Prostate gland (tissue), 2 donors: ENCODE measurements at regions not wholly inside any gene's neighbourhood (a gene's known extent, or its start where the extent isn't known, plus 50 kb on each side); places are given as distances from the start of the nearest gene placed in this dataset.

ENCODE experiments used
- DNase-seq: peaks from one replicate; pipeline ENCODE4 v3.0.0-alpha.2; 2019; ENCODE audit warnings: low spot score
- H3K27ac ChIP-seq, 2 donors: fragments of 200-600 bp; sonication (generic); 2 replicates each; pipeline ENCODE4 v1.5.1; 2017 to 2019
- H3K27me3 ChIP-seq: fragments of 200-600 bp; sonication (generic); replicated peaks from 2 replicates; pipeline ENCODE4 v1.5.1; 2019; ENCODE audit not compliant: insufficient read depth
- H3K36me3 ChIP-seq, 2 donors: fragments of 200-600 bp; sonication (generic); 1 replicate in 1 of 2; 2 replicates in 1 of 2; pipeline versions ENCODE4 v1.5.1 to v1.8.1; 2017 to 2019
- H3K4me1 ChIP-seq: fragments of 200-600 bp; sonication (generic); replicated peaks from 2 replicates; pipeline ENCODE4 v1.5.1; 2019
- H3K4me3 ChIP-seq, 2 donors: fragments of 200-600 bp; sonication (generic); 2 replicates each; pipeline ENCODE4 v1.5.1; 2017 to 2019
- H3K9me3 ChIP-seq: fragments of 200-600 bp; sonication (generic); 2 replicates; pipeline ENCODE4 v1.5.1; 2017
- CTCF ChIP-seq, 4 experiments: fragments of 200-600 bp in 2 of 4; fragments of 450-650 bp in 2 of 4; sonication (generic) in 2 of 4; IDR thresholded peaks; 1 replicate in 3 of 4; 2 replicates in 1 of 4; pipeline ENCODE4 v1.5.1; 2016 to 2019; ENCODE audit warnings: antibody characterized with exemption in 4 of 4, mild to moderate bottlenecking in 2 of 4, moderate library complexity in 2 of 4
- POLR2A ChIP-seq: fragments of 450-650 bp; IDR thresholded peaks from one replicate; pipeline ENCODE4 v1.6.1; 2016; ENCODE audit warnings: antibody characterized with exemption, mild to moderate bottlenecking
- POLR2AphosphoS5 ChIP-seq: sonication (generic); formaldehyde crosslinking; IDR thresholded peaks from one replicate; pipeline ENCODE4 v1.6.1; 2017; ENCODE audit warnings: antibody characterized with exemption
- WGBS: methylation state at CpG from one replicate; pipeline ENCODE4 v1.1.5; 2018; 5-methylcytosine and 5-hydroxymethylcytosine counted together
- intact Hi-C: fragments of 100-400 bp; cut with DNase I; formaldehyde crosslinking; loops from one replicate; pipeline ENCODE4 v1.14.2; 2022

GRCh38 chr9:86602715-86603114, 248.5 kb upstream of the TUT7 start:
- Histone ChIP-seq H3K4me3 (no peak overlapping the region), H3K9me3 (no peaks in the 10 kb centered on the region), H3K4me1 (no peaks in the 10 kb centered on the region), H3K27me3 (no peaks in the 10 kb centered on the region), H3K36me3 (no peaks in the 10 kb centered on the region), H3K27ac (no peak overlapping the region)
- intact Hi-C loops = no loop called here
- no peak for TF ChIP-seq CTCF (IDR thresholded peaks at IDR 0.05)
- no peak for DNase-seq

- H3K27ac ChIP-seq = no peak overlapping the region
- no peaks in the 10 kb centered on the region for H3K4me1 ChIP-seq
- H3K27me3 ChIP-seq = no peaks in the 10 kb centered on the region
- no peak for TF ChIP-seq POLR2AphosphoS5
- DNase-seq = no peak
- no peaks in the 10 kb centered on the region for H3K36me3 ChIP-seq
- no peak overlapping the region for H3K4me3 ChIP-seq
- no peaks in the 10 kb centered on the region for H3K9me3 ChIP-seq
- WGBS = 76% methylated on average over 3 of the region's 3 CpGs
- intact Hi-C loops = no loop called here
These were observed 247.5 kb upstream of the TUT7 start for GRCh38 chr9:86601697-86602096.

- Histone ChIP-seq H3K27ac (no peak overlapping the region), H3K4me1 (no peaks in the 10 kb centered on the region), H3K36me3 (no peaks in the 10 kb centered on the region), H3K9me3 (no peaks in the 10 kb centered on the region), H3K27me3 (no peaks in the 10 kb centered on the region), H3K4me3 (no peak overlapping the region)
- intact Hi-C loops = no loop called here
- TF ChIP-seq POLR2AphosphoS5 (no peak), POLR2A (no peak), CTCF (IDR thresholded peaks at IDR 0.05) (no peak)
- 75% methylated on average over 3 of the region's 3 CpGs for WGBS
- no peak for DNase-seq
These were observed 246.8 kb upstream of the TUT7 start for GRCh38 chr9:86600977-86601376.

GRCh38 chr9:86600291-86600690, 246.1 kb upstream of the TUT7 start:
- no peaks in the 10 kb centered on the region for H3K4me1 ChIP-seq
- no peaks in the 10 kb centered on the region for H3K27me3 ChIP-seq
- no peaks in the 10 kb centered on the region for H3K36me3 ChIP-seq
- DNase-seq = no peak
- TF ChIP-seq CTCF (IDR thresholded peaks at IDR 0.05) = no peak
- TF ChIP-seq POLR2AphosphoS5 = no peak
- TF ChIP-seq POLR2A = no peak
- H3K9me3 ChIP-seq = no peaks in the 10 kb centered on the region
- intact Hi-C loops = no loop called here
- no peak overlapping the region for H3K27ac ChIP-seq
- 31% methylated on average over 3 of the region's 3 CpGs for WGBS
- H3K4me3 ChIP-seq = no peak overlapping the region

- H3K27me3 ChIP-seq = no peaks in the 10 kb centered on the region
- intact Hi-C loops = no loop called here
These were observed 245.4 kb upstream of the TUT7 start for GRCh38 chr9:86599561-86599960.

More at GRCh38 chr9:86599561-86599960, 245.4 kb upstream of the TUT7 start:
- Histone ChIP-seq H3K27ac (no peak overlapping the region), H3K4me1 (no peaks in the 10 kb centered on the region), H3K4me3 (no peak overlapping the region), H3K9me3 (no peaks in the 10 kb centered on the region), H3K36me3 (no peaks in the 10 kb centered on the region)
- WGBS = 64% methylated on average over 1 of the region's 1 CpG
- TF ChIP-seq POLR2A = no peak
- TF ChIP-seq POLR2AphosphoS5 = no peak
- no peak for TF ChIP-seq CTCF (IDR thresholded peaks at IDR 0.05)
- DNase-seq = no peak
